SK-N-SH treated with all-trans-retinoic acid at 6 μM for 48 hours (cell line): ENCODE measurements at regions not wholly inside any gene's neighbourhood (a gene's known extent, or its start where the extent isn't known, plus 50 kb on each side); places are given as distances from the start of the nearest gene placed in this dataset.

Source experiments
- ARNTL ChIP-seq: fragments of 450-650 bp; formaldehyde crosslinking; IDR thresholded peaks from 2 replicates; pipeline ENCODE4 v1.5.0; 2020; ENCODE audit warnings: low read depth, mild to moderate bottlenecking, moderate library complexity, borderline replicate concordance
- BACH2 ChIP-seq: fragments of 250-450 bp; sonication (Bioruptor Pico); IDR thresholded peaks from 2 replicates; pipeline ENCODE4 v1.9.0; 2021; ENCODE audit warnings: mild to moderate bottlenecking, borderline replicate concordance
- CSDC2 ChIP-seq: fragments of 250-450 bp; sonication (Bioruptor Pico); IDR thresholded peaks from 2 replicates; pipeline ENCODE4 v1.5.0; 2020; ENCODE audit warnings: mild to moderate bottlenecking, moderate library complexity
- ESRRG ChIP-seq: fragments of 250-450 bp; sonication (Bioruptor Pico); IDR thresholded peaks from 2 replicates; pipeline ENCODE4 v1.6.1; 2021; ENCODE audit warnings: mild to moderate bottlenecking
- RARB ChIP-seq: fragments of 250-450 bp; sonication (Bioruptor Pico); IDR thresholded peaks from 2 replicates; pipeline ENCODE4 v1.8.0; 2021; ENCODE audit warnings: mild to moderate bottlenecking, moderate library complexity
- ZC3H10 ChIP-seq: fragments of 250-450 bp; sonication (Bioruptor Pico); IDR thresholded peaks from 2 replicates; pipeline ENCODE4 v1.5.1; 2021; ENCODE audit warnings: mild to moderate bottlenecking, moderate library complexity
- ZFP3 ChIP-seq: fragments of 250-450 bp; sonication (Bioruptor Pico); IDR thresholded peaks from 2 replicates; pipeline ENCODE4 v1.5.0; 2020; ENCODE audit warnings: mild to moderate bottlenecking, moderate library complexity
- ZNF565 ChIP-seq: fragments of 450-650 bp; formaldehyde crosslinking; conservative IDR thresholded peaks from 2 replicates; pipeline ENCODE4 v1.5.0; 2020; ENCODE audit warnings: low read depth, mild to moderate bottlenecking, moderate library complexity
- ZNF70 ChIP-seq: fragments of 450-650 bp; formaldehyde crosslinking; IDR thresholded peaks from 2 replicates; pipeline ENCODE4 v1.5.0; 2020; ENCODE audit warnings: mild to moderate bottlenecking, moderate library complexity
- TF ChIP-seq, protein P1 (sequence below): fragments of 250-450 bp; sonication (Bioruptor Pico); IDR thresholded peaks from 2 replicates; pipeline ENCODE4 v1.8.0; 2020; ENCODE audit warnings: mild to moderate bottlenecking, moderate library complexity, borderline replicate concordance
- TF ChIP-seq, protein P2 (sequence below): fragments of 250-450 bp; sonication (Bioruptor Pico); IDR thresholded peaks from 2 replicates; pipeline ENCODE4 v1.5.1; 2020; ENCODE audit warnings: low read depth, mild to moderate bottlenecking, moderate library complexity
- TF ChIP-seq, protein P3 (sequence below): fragments of 250-450 bp; sonication (Bioruptor Pico); IDR thresholded peaks from 2 replicates; pipeline ENCODE4 v1.8.0; 2021; ENCODE audit warnings: low read depth, mild to moderate bottlenecking, moderate library complexity, borderline replicate concordance

DNA sequence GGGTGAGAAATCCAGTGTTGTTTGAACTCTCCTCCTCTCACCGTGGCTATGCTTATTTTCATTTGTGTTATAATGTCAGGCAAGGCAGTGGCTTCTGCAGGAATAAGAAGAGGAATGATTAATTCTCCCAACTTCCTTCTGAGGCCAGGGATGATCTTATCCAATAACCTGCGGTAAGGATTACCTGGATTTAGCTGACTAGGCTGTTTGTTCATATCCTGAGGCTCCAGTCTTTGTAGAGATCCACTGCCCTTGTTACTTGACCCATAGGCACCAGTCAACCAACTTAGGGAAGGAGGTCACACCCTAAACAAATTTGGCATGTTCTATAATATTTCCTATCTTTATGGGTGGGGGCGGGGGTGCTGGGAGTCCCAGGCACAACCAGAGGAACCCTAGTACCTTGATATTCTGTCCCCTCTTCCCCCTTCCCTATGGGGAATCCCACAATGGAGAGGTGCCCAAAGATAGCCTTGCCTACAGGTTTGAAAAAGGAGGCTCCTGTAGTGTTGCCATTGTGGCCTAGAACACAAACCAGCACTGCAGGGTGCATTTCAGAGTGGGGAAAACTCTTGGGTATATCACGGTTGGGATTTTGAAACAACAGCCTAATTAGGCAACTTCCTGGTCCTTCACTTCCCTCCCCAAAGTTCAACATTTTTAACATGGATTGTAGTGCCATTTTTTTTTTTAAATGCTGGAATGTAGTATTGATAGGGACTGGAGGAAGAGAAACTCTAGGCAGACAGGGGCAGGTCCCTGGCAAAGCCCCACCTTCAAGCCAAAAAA is 977.5 kb upstream of the SPRY2 start:
- TF ChIP-seq ZC3H10 (CRISPR knock-in tag) (no peak), CSDC2 (CRISPR knock-in tag) (no peak), ZNF565 (CRISPR knock-in tag) (no peak), RARB (CRISPR knock-in tag) (no peak), ESRRG (CRISPR knock-in tag) (no peak), BACH2 (CRISPR knock-in tag) (no peak), ZFP3 (CRISPR knock-in tag) (no peak), ZNF70 (CRISPR knock-in tag) (no peak), ARNTL (no peak)
- TF ChIP-seq, protein P1, sequence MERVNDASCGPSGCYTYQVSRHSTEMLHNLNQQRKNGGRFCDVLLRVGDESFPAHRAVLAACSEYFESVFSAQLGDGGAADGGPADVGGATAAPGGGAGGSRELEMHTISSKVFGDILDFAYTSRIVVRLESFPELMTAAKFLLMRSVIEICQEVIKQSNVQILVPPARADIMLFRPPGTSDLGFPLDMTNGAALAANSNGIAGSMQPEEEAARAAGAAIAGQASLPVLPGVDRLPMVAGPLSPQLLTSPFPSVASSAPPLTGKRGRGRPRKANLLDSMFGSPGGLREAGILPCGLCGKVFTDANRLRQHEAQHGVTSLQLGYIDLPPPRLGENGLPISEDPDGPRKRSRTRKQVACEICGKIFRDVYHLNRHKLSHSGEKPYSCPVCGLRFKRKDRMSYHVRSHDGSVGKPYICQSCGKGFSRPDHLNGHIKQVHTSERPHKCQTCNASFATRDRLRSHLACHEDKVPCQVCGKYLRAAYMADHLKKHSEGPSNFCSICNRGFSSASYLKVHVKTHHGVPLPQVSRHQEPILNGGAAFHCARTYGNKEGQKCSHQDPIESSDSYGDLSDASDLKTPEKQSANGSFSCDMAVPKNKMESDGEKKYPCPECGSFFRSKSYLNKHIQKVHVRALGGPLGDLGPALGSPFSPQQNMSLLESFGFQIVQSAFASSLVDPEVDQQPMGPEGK (CRISPR knock-in tag): no peak
- TF ChIP-seq, protein P2, sequence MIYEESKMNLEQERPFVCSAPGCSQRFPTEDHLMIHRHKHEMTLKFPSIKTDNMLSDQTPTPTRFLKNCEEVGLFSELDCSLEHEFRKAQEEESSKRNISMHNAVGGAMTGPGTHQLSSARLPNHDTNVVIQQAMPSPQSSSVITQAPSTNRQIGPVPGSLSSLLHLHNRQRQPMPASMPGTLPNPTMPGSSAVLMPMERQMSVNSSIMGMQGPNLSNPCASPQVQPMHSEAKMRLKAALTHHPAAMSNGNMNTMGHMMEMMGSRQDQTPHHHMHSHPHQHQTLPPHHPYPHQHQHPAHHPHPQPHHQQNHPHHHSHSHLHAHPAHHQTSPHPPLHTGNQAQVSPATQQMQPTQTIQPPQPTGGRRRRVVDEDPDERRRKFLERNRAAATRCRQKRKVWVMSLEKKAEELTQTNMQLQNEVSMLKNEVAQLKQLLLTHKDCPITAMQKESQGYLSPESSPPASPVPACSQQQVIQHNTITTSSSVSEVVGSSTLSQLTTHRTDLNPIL (CRISPR knock-in tag): no peak
- TF ChIP-seq, protein P3, sequence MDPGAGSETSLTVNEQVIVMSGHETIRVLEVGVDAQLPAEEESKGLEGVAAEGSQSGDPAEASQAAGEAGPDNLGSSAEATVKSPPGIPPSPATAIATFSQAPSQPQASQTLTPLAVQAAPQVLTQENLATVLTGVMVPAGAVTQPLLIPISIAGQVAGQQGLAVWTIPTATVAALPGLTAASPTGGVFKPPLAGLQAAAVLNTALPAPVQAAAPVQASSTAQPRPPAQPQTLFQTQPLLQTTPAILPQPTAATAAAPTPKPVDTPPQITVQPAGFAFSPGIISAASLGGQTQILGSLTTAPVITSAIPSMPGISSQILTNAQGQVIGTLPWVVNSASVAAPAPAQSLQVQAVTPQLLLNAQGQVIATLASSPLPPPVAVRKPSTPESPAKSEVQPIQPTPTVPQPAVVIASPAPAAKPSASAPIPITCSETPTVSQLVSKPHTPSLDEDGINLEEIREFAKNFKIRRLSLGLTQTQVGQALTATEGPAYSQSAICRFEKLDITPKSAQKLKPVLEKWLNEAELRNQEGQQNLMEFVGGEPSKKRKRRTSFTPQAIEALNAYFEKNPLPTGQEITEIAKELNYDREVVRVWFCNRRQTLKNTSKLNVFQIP: no peak
